ENCODE measurements at regions not wholly inside any gene's neighbourhood (a gene's known extent, or its start where the extent isn't known, plus 50 kb on each side); places are given as distances from the start of the nearest gene placed in this dataset.

DNA sequence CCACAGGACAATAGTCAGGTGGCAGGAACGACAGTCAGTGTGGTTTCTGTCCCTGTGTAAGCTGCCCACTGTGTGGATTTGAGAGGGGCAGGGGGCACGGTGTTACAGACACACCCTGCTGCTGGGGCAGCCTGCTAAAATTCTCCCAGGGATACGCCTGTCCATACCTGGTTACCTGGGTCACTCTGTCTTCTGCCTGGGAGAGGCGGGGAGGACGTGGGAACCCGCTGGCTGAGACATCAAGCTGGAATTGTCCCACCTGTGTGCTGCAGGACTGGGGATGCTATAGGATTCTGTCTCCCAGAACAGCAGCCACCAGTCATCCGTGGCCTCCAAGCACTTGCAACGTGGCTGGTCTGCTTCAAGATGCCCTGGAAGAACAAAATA lies 63.8 kb upstream of the LINC01488 start:
- TF ChIP-seq CTCF (IDR thresholded peaks at IDR 0.05 in 8 of 11, conservative IDR thresholded peaks at IDR 0.05 in 3 of 11) (no peak), POLR2A (IDR thresholded peaks at IDR 0.05) (no peak)

Data from spleen (tissue), 7 donors.